ELR (cell line): ENCODE measurements at regions not wholly inside any gene's neighbourhood (a gene's known extent, or its start where the extent isn't known, plus 50 kb on each side); places are given as distances from the start of the nearest gene placed in this dataset.

ENCODE experiments used
- DNase-seq: peaks from one replicate; pipeline ENCODE4 v3.0.0-alpha.2; 2015; ENCODE audit warnings: low read depth

- DNase-seq, result peak; percentile 61
These were observed 313.5 kb upstream of the MSX2 start for GRCh38 chr5:174410716-174411478.

GRCh38 chr5:174411479-174411819 lies 312.9 kb upstream of the MSX2 start:
- DNase-seq, result no peak

GRCh38 chr5:174412374-174412773 lies 312.0 kb upstream of the MSX2 start:
- no peak for DNase-seq

- peak; percentile 14 for DNase-seq
These were observed 311.4 kb upstream of the MSX2 start for GRCh38 chr5:174412941-174413340.

- peak; percentile 51 for DNase-seq
These were observed 310.6 kb upstream of the MSX2 start for GRCh38 chr5:174413567-174414314.

- DNase-seq, result no peak
These were observed 310.1 kb upstream of the MSX2 start for GRCh38 chr5:174414315-174414710.

GRCh38 chr5:174418809-174419539 lies 305.4 kb upstream of the MSX2 start:
- DNase-seq, result peak; percentile 23

GRCh38 chr5:174419540-174420132 lies 304.7 kb upstream of the MSX2 start:
- peak; percentile 79 for DNase-seq

GRCh38 chr5:174420651-174421407 lies 303.6 kb upstream of the MSX2 start:
- DNase-seq, result no peak

- DNase-seq, result no peak
These were observed 303.0 kb upstream of the MSX2 start for GRCh38 chr5:174421408-174421805.

GRCh38 chr5:174423558-174423957 lies 300.8 kb upstream of the MSX2 start:
- no peak for DNase-seq

GRCh38 chr5:174424219-174425053 lies 299.9 kb upstream of the MSX2 start:
- DNase-seq, result no peak

GRCh38 chr5:174425271-174425963 lies 299.0 kb upstream of the MSX2 start:
- DNase-seq, result no peak

GRCh38 chr5:174425964-174426290 lies 298.5 kb upstream of the MSX2 start:
- DNase-seq, result no peak

GRCh38 chr5:174426388-174426787 lies 298.0 kb upstream of the MSX2 start:
- no peak for DNase-seq

GRCh38 chr5:174426851-174427250 lies 297.5 kb upstream of the MSX2 start:
- DNase-seq, result no peak

GRCh38 chr5:174427304-174427703 lies 297.1 kb upstream of the MSX2 start:
- no peak for DNase-seq

GRCh38 chr5:174428895-174429294 lies 295.5 kb upstream of the MSX2 start:
- DNase-seq, result no peak

GRCh38 chr5:174430940-174431339 lies 293.4 kb upstream of the MSX2 start:
- DNase-seq, result no peak

- no peak for DNase-seq
These were observed 292.9 kb upstream of the MSX2 start for GRCh38 chr5:174431504-174431903.
